NCI-H345 treated with DMSO at 0.1 percent for 48 hours (cell line): ENCODE measurements at regions not wholly inside any gene's neighbourhood (a gene's known extent, or its start where the extent isn't known, plus 50 kb on each side); places are given as distances from the start of the nearest gene placed in this dataset.
A peak's percentile ranks its signal among the peaks of the same experiment; 100 is the strongest.

Experiments
- DNase-seq: peaks from one replicate; lab custom pipeline; 2025; ENCODE audit not compliant: unreplicated experiment; lab: John Stamatoyannopoulos, UW

- DNase-seq = peak; percentile 65
These were observed 140.4 kb upstream of the TAB2 start for GRCh38 chr6:149176971-149177667.

- DNase-seq = no peak
These were observed 138.1 kb upstream of the TAB2 start for GRCh38 chr6:149179431-149179830.

DNA sequence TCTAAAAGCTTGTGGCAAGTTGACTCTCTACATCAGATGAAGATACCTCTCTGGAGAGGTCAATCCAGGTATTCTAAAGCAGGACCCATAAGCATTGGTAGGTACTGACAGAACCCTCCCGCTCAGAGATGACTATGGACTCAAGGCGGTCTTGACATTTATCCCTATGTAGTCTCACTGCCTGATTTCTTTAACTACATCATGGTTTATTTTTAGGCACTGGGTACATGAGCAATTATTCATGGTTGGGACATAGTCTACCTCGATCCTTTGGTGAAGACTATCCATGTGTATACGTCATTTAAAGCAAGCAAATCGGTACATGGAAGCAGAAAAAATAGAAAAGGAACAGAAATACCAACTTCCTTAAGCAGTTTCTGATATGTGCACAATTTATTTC lies 136.2 kb upstream of the TAB2 start:
- no peak for DNase-seq

- DNase-seq = no peak
These were observed 135.2 kb upstream of the TAB2 start for GRCh38 chr6:149182262-149182661.

DNA sequence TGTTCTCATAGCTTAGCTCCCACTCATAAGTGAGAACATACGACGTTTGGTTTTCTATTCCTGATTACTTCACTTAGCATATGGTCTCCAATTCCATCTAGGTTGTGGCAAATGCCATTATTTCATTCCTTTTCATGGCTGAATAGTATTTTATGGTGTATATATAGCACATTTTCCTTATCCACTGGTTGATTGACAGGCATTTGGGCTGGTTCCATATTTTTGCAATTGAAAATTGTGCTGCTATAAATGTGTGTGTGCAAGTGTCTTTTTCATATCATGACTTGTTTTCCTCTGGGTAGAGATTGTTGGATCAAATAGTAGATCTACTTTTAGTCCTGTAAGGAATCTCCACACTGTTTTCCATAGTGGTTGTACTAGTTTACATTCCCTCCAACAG lies 133.0 kb upstream of the TAB2 start:
- DNase-seq = no peak

DNA sequence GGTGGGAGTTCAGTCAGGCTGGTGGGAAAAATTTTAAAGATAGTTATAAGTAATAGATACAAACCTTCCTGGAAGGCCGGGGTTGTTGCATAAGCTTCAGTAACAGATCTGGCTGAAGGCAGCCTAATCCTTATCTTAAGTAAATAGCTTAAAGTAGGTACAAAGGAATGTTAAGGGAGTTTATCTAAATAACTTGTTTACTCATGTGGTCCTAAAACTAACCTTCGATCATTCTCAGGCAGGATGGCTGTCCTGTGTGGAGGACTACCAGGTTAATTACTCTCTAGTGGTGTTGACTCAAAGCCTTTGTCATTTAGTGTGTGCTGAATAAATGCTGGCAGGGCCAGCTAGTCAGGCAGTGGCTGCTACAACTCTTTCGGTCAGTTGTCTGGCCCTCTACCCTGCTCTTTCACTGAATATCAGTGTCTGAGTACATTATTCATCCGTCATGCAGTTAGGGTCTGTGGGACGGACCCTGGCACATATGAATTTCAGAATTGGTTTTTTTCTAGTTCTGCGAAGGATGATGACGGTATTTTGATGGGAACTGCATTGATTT lies 131.6 kb upstream of the TAB2 start:
- DNase-seq = no peak

- DNase-seq = no peak
These were observed 130.6 kb upstream of the TAB2 start for GRCh38 chr6:149186873-149187272.

DNA sequence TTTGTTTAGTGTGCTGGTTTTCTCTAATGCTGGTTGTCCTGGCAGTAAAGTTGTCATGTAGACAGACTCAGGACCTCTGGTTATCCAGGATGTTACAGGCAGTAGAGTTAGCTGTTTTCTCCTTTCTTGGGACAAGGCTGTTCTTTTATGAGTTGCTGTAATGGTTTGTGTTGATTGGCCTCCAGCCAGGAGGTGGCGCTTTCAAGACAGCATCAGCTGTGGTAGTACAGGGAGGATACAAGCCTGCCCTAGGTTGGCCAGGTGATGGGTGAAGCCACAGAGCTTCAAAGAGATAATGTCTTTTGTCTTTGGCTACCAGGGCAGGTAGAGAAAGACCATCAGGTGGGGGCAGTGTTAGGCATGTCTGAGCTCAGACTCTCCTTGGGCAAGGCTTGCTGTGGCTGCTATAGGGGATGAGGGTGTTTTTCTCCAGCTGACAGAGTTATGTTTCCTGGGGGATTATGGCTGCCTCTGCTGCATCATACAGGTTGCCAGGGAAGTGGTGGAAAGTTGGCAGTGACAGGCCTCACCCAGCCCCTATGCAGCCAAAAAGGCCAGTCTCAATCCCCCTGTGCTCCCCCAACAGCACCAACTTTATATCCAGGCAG lies 127.2 kb upstream of the TAB2 start:
- DNase-seq = no peak

GRCh38 chr6:149194820-149195558 lies 122.5 kb upstream of the TAB2 start:
- no peak for DNase-seq

- no peak for DNase-seq
These were observed 121.4 kb upstream of the TAB2 start for GRCh38 chr6:149196091-149196490.

GRCh38 chr6:149197482-149197881 lies 120.0 kb upstream of the TAB2 start:
- DNase-seq = no peak

GRCh38 chr6:149198265-149198664 lies 119.2 kb upstream of the TAB2 start:
- DNase-seq = no peak

- DNase-seq = no peak
These were observed 117.1 kb upstream of the TAB2 start for GRCh38 chr6:149200282-149200945.

- DNase-seq = no peak
These were observed 116.3 kb upstream of the TAB2 start for GRCh38 chr6:149201068-149201655.

DNA sequence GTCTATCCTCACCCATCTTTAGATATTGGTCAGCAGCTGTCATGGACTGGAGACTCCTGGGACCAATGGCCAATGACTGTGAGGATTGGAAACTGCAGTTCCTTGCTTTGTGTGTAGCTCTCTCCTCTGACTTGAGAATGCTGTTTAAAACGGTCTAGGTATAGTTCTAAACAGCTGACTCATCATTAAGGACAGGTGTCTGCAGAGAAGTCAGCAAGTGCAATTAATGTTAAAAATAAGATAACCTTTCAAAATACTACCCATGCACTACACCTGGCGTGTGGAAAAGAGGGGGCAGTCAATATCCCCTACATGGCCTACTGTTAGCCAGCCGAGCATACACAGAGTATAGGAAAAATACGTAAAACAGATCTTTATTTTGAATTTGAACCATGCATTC lies 115.4 kb upstream of the TAB2 start:
- DNase-seq = no peak

DNA sequence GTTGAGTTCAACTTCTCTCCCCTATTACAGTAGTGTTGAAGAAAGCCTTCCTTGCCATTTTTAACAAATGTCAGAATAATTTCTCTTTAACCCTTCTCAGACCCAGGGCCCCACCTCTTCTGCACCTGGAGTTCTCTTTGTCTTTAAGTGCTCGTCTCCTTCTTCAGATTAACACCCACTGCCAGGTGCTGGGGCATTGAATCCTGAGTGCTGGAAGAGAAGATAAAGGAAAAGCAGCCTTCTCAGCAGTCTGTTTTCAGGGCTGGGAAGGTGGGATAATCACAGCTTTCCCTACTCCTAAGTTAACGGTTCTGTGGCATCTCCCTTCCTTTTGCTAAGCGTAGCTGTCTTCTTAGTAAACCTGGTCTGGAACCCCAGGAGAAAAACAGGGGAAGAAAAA lies 114.6 kb upstream of the TAB2 start:
- no peak for DNase-seq

- DNase-seq = no peak
These were observed 114.0 kb upstream of the TAB2 start for GRCh38 chr6:149203509-149203908.

- DNase-seq = no peak
These were observed 109.3 kb upstream of the TAB2 start for GRCh38 chr6:149208134-149208601.

GRCh38 chr6:149209871-149210775 lies 107.4 kb upstream of the TAB2 start:
- DNase-seq = no peak

GRCh38 chr6:149211046-149211571 lies 106.4 kb upstream of the TAB2 start:
- no peak for DNase-seq
